Fibroblast of mammary gland (primary cell): ENCODE measurements at regions not wholly inside any gene's neighbourhood (a gene's known extent, or its start where the extent isn't known, plus 50 kb on each side); places are given as distances from the start of the nearest gene placed in this dataset.

Experiments used
- DNase-seq: peaks from one replicate; pipeline ENCODE4 v3.0.0-alpha.2; 2010; ENCODE audit warnings: low read depth
- H3K4me3 ChIP-seq: 2 replicates; pipeline ENCODE4 v1.5.1; 2011; ENCODE audit warnings: low read depth, mild to moderate bottlenecking, low read length, moderate library complexity; ENCODE audit not compliant: control insufficient read depth
- CTCF ChIP-seq: conservative IDR thresholded peaks from 2 replicates; pipeline ENCODE4 v1.5.1; 2011; ENCODE audit warnings: low read depth, low read length, inconsistent platforms; ENCODE audit not compliant: control insufficient read depth, insufficient read depth

GRCh38 chr1:170296642-170297041 lies 150.9 kb downstream of the NTMT2 start:
- DNase-seq: peak; percentile 39
- no peak for TF ChIP-seq CTCF
- H3K4me3 ChIP-seq: no peak overlapping the region

- no peak for DNase-seq
- H3K4me3 ChIP-seq: no peak overlapping the region
- TF ChIP-seq CTCF: no peak
Measured at GRCh38 chr1:170301596-170301995, 155.8 kb downstream of the NTMT2 start.

GRCh38 chr1:170303034-170303433 lies 157.3 kb downstream of the NTMT2 start:
- no peak overlapping the region for H3K4me3 ChIP-seq
- TF ChIP-seq CTCF: no peak
- no peak for DNase-seq

GRCh38 chr1:170305777-170306512 lies 160.2 kb downstream of the NTMT2 start:
- no peak for TF ChIP-seq CTCF
- DNase-seq: peak; percentile 54
- no peak overlapping the region for H3K4me3 ChIP-seq

GRCh38 chr1:170306513-170306910 lies 160.8 kb downstream of the NTMT2 start:
- DNase-seq: no peak
- TF ChIP-seq CTCF: no peak
- H3K4me3 ChIP-seq: no peak overlapping the region

GRCh38 chr1:170306948-170307347 lies 161.2 kb downstream of the NTMT2 start:
- no peak for TF ChIP-seq CTCF
- H3K4me3 ChIP-seq: no peak overlapping the region
- DNase-seq: no peak
